ENCODE measurements at regions not wholly inside any gene's neighbourhood (a gene's known extent, or its start where the extent isn't known, plus 50 kb on each side); places are given as distances from the start of the nearest gene placed in this dataset.

DNA sequence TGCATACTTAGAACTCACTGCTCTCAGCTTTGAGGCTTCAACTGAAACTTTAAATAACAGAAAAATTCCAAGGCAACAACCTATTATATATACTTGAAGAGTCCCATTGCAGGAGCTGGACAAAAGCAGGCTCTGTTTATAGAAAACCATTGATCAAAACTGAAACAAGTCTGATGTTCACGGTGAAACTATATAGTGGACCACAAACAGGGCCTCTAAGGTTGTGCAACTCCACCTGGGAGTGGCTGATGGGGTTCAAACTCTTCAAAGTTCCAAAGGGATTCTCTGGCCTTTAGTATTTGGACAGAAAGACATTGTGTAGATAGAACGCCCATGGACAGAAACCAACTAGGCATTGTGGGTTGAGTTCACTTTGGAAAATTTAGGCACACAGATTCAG, 140.3 kb downstream of the ZC3H11B start:
- no peak for DNase-seq (ENCODE audit: low read depth)

DNA sequence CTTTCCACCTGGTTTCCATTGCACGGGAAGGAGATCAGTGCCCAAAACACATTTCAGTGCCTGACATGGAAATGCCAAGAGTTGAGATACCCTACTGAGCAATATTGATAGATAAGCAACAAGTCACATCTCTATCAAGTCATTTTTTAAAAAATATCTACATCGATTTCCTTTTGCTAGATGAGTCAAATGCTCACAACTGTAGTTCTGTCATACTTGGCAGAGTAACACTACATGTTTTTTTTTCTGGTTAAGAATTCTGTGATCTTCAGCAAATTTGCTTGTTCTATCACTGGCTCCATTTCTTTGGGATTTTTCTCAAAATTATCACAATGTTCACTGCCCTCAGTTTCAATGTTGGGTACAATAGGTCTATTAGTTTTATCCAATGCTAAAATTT, 145.4 kb downstream of the ZC3H11B start:
- DNase-seq (ENCODE audit: low read depth) = no peak

GRCh38 chr1:219466766-219467165, 146.1 kb downstream of the ZC3H11B start:
- DNase-seq (ENCODE audit: low read depth) = no peak

- DNase-seq (ENCODE audit: low read depth) = no peak
Observed at GRCh38 chr1:219465212-219466093, 147.5 kb downstream of the ZC3H11B start.

- DNase-seq (ENCODE audit: low read depth) = no peak
Observed at GRCh38 chr1:219463636-219464035, 149.3 kb downstream of the ZC3H11B start.

DNA sequence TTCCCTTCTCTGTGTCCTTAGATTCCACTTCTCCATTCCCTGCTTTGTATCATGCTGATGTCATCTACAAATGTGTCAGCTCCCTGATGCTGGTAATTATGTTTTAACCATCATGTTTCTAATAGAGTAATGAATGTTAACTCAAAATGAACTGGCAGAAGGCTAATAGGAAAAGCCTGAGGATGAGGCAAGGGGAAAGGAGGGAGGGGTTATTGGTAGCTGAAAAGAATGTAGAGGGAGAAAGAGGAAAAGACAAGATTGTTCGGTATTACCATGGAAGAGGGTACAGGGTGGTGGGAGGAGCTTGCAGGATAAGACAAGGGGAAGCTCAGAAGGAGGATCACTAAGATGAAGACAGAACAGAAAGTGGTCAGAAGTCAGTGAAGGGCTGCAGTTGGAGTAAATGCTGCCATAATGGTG, 150.9 kb downstream of the ZC3H11B start:
- DNase-seq (ENCODE audit: low read depth) = no peak

DNA sequence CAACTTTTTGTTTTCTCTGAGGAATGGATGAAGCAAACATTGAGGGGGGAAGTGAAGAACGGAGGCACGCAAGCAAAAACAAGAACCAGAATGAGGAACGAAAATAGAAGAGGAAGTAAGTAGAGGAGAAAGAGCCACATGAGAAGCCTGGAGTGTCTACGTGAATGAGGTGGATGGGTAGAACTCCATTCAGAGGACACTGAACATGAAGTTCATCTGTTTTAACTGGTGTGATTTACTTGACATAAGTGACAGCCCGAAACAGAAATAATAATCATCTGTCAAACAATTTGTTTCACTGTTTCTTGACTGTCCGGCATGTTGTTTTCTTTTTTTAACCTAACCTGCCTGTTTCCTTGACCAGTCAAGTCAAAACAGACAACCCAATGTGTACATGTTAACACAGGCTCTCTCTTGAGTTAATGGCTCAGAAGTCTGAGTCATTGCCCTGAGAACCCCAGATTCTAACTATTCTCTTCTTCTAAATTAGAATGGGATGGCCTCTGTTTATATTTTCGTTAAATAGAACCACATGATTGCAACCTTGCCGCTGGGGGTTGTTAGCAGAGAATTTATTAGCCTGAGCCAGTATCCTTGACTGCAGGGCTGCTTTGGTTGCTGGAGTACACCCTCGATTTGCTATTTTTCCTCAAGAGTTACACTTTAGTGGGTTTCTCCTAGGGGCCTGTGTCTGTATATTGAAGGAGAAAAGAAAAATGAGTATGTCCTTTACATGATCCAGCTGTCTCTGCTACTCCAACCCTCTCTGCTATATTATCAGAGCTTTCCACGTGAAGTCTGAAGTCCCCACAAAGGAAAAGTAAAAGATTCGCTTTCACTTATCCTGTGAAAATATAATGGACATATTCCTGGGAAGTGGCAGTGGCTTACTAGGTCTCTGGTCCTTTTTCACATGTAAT, 151.7 kb downstream of the ZC3H11B start:
- DNase-seq (ENCODE audit: low read depth) = no peak

DNA sequence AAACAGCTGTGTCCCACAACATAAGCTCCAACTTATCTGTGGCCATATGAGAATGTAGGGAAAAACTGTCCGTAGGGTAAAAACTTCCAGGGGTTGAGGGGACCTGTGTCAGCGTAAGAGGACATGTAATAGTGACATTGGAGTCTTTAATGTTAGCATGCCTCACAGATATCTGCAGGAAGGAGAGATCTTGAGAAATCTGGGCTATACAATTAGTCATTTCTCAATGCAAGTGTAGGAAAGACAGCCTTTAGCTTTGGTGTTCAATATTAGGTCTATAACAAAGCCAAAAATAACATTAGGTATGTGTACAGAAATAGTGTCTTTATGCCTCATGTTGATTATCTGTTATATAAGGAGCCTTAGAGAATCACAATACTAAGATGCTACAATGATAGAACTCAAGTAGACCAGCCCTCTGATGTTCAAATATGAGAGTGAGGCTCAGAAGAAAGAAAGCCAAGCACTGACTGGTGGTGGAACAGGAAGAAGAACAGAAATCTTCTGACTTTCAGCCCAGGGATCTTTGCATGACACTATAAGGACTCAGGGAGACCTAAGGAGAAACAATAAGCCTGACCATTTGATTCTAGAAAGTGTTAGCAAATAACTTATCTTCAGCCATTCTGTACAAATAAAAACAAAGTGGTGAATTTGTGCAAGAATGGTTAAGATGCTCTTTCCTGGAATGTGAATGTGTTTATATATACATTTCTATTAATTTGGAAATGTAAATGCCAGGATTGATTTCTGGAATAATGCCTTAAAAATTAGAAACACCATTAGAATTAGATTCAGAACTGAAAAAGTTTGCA, 152.6 kb downstream of the ZC3H11B start:
- DNase-seq (ENCODE audit: low read depth) = no peak

DNA sequence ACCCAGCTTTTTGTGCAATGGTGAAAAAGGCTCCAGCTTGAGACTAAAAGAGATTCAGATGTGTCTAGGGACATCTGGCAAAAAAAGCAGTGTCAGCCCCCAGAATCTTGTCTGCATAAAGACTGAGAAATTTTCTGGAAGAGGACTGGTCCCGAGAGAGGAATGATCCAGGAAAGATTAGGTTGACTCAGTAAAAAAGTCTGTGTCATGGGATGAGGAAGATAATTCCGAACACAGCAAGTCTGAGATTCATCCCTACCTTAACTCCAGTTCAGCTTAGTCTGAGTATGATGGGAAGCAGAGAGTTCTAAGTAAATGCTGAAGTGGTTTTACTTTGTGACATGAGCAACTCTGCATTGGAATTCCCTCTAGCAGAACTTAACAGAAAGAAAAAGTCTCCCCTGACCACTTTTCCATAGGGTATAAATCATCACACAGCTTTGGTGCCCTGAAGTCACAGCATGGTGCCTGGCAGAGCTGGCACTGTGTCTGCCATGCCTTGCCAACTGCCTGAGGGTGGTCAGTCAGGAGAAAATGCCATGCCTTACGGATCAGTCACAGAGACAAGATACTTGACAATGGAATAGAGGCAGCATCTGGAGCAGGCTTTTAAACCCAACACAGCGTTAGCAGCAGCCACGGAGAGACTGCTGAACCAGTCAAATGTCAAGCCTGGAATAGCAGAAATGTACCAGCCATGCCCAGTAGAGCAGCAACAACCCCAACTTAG, 153.4 kb downstream of the ZC3H11B start:
- no peak for DNase-seq (ENCODE audit: low read depth)

DNA sequence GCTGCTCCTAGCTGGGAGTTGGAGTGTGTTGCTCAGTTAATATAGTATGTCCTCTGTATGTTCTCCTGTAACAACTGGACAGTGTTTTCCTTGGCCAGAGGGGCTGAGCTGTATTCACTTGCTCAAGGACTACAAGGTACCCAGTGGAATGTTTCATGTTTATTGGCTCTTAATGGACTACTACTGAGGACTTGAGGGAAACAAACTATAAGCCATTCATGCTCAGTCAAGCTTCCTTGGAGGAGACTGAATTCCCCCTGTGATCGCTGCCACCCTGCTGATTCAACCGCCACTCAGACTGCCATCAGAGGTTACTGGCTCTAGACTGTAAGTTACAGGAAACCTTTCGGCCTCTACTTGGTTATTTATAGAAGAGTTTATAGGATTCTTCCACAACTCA, 166.6 kb downstream of the ZC3H11B start:
- DNase-seq (ENCODE audit: low read depth) = no peak

DNA sequence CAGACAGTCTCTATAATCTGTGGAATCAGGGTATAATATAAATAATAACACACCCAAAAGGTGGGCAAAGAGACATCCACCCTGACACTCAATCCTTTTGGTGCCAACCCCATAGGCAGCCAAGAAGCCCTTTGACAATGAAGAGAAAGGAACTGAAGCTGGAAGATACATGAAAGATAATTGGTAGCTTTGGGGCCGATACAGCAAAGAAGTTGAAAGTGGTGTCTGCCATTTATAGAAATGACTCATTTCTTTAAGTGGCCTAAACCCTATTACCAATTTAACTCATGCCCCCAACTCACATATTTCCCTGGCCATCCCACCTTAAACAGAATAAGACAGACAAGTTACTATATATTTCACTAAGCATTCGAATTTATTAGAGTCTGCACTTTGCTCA, 167.0 kb downstream of the ZC3H11B start:
- no peak for DNase-seq (ENCODE audit: low read depth)

GRCh38 chr1:219444474-219444873, 168.4 kb downstream of the ZC3H11B start:
- DNase-seq (ENCODE audit: low read depth) = no peak

GRCh38 chr1:219443763-219444162, 169.1 kb downstream of the ZC3H11B start:
- no peak for DNase-seq (ENCODE audit: low read depth)

GRCh38 chr1:219442611-219443061, 170.3 kb downstream of the ZC3H11B start:
- DNase-seq (ENCODE audit: low read depth) = no peak

GRCh38 chr1:219441884-219442283, 171.0 kb downstream of the ZC3H11B start:
- no peak for DNase-seq (ENCODE audit: low read depth)

- DNase-seq (ENCODE audit: low read depth) = no peak
Observed at GRCh38 chr1:219439376-219439775, 173.5 kb downstream of the ZC3H11B start.

GRCh38 chr1:219438386-219438785, 174.5 kb downstream of the ZC3H11B start:
- no peak for DNase-seq (ENCODE audit: low read depth)

- no peak for DNase-seq (ENCODE audit: low read depth)
Observed at GRCh38 chr1:219434923-219435297, 178.0 kb downstream of the ZC3H11B start.

GRCh38 chr1:219434285-219434922, 178.5 kb downstream of the ZC3H11B start:
- no peak for DNase-seq (ENCODE audit: low read depth)

DNA sequence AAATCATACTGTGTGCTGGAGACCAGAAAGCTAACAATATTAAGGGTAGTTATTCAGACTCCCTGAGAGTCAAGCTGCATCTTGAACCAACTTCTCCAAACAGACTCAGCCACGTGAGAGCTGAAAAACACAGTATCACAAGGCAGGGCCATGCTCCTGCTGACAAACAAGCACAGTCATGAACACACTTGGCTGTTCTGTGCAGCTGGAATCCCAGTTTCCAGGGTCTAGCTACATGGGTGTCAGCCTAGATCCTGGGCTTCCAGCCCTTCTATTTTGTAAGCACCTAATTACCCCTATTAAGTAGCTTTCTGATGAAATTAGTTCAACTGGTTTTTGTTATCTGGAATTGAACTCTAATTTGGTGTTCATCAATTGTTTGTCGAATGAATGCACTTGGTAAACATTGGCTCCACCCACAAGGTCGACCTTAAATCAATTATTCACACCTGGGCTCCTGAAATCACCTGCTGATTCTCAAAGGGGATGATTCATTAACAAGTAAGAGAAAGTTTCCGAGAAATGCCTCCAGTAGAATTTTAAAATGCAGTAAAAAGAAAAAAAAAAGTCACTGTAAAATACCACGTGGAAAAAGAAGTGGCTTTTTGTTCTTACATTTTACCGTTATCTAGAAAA, 179.3 kb downstream of the ZC3H11B start:
- no peak for DNase-seq (ENCODE audit: low read depth)

All from stimulated activated CD8-positive, alpha-beta memory T cell treated with anti-CD3 and anti-CD28 coated beads, Interleukin-12 subunit alpha, Interleukin-12 subunit beta, amount 100 ng/mL, for 1 hour (primary cell).